ENCODE measurements at regions not wholly inside any gene's neighbourhood (a gene's known extent, or its start where the extent isn't known, plus 50 kb on each side); places are given as distances from the start of the nearest gene placed in this dataset.

DNA sequence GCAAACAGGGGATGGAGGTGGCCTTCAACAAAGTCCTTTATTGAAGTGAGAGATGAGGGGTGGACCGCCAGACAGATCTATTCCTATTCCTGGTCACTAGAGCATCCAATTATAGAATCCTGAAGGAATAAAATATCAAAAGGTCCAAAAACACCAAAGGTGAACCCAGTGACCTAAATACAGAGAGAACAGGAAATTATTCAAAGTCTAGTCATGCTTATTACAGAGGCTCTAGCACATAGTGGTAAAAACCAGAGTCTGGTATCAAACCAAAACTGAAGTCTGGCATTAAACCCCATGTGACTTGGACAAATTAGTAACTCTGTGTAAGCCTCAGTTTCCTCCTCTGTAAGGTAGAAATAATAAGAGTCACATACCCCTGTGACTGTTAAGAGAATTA, 100.5 kb upstream of the SNX2 start:
- in situ Hi-C loops (cut with HindIII; ENCODE audit: low sequenced_read_pairs) = no loop called here
- no peak for DNase-seq (ENCODE audit: low read depth)
- TF ChIP-seq, protein P1, sequence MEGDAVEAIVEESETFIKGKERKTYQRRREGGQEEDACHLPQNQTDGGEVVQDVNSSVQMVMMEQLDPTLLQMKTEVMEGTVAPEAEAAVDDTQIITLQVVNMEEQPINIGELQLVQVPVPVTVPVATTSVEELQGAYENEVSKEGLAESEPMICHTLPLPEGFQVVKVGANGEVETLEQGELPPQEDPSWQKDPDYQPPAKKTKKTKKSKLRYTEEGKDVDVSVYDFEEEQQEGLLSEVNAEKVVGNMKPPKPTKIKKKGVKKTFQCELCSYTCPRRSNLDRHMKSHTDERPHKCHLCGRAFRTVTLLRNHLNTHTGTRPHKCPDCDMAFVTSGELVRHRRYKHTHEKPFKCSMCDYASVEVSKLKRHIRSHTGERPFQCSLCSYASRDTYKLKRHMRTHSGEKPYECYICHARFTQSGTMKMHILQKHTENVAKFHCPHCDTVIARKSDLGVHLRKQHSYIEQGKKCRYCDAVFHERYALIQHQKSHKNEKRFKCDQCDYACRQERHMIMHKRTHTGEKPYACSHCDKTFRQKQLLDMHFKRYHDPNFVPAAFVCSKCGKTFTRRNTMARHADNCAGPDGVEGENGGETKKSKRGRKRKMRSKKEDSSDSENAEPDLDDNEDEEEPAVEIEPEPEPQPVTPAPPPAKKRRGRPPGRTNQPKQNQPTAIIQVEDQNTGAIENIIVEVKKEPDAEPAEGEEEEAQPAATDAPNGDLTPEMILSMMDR (IDR thresholded peaks at IDR 0.05; ENCODE audit: low read depth, low read length, missing control alignments) = no peak
- H3K4me3 ChIP-seq (ENCODE audit: low read depth, low read length) = no peak overlapping the region

DNA sequence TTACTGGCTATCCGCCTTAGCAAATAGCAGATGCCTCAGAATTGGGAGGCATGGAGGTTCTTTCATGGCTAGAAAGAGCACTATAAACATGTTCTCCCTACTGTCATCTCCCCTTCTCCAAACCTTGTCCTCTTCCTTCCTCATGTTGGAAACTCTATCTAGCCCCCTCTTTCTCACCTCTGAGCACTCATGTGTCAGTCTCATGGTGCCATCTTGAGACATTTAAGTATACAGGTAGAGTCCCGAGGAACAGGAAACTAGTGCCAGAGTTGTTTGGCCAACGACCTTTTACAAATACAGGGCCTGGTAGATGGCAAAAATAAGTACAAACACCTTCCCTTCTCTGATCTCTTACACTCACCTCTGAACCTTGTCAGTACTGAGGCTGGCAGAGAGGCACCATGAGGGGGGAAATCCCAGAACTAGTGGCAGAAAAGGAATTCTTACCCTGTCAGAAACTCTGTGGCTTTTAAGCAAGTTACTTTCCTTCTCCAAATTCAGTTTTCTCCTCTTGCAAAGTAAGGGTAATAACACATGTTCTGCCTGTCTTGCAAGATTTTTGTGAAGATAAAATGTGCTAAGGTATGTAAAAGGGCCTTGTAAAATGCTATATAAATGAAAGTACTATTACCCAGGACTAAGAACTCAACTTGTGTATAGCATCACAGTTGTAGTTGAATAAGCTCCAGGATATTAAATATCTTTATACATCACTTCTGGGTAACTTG, 94.1 kb upstream of the SNX2 start:
- DNase-seq (ENCODE audit: low read depth) = no peak
- in situ Hi-C loops (cut with HindIII; ENCODE audit: low sequenced_read_pairs) = no loop called here
- TF ChIP-seq, protein P1 (IDR thresholded peaks at IDR 0.05; ENCODE audit: low read depth, low read length, missing control alignments) = no peak
- no peak overlapping the region for H3K4me3 ChIP-seq (ENCODE audit: low read depth, low read length)

DNA sequence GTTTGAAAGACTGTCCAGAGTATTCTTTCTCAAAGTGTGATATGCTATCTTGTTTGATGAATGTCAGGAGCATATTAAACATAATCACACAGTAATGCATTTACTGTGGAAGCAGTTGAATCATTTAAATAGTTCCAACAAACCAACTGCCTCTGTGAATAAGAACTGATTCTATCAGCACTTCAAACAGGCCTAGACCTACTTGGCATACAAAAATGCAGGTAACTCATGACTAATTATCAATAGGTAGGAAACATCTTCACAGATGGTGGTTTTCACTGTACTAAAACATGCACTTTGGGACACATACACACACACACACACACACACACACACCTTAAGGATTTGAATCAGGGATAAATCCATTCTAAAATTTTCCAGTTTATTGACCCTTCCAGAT, 91.2 kb upstream of the SNX2 start:
- no peak overlapping the region for H3K4me3 ChIP-seq (ENCODE audit: low read depth, low read length)
- in situ Hi-C loops (cut with HindIII; ENCODE audit: low sequenced_read_pairs) = no loop called here
- DNase-seq (ENCODE audit: low read depth) = no peak
- TF ChIP-seq, protein P1 (IDR thresholded peaks at IDR 0.05; ENCODE audit: low read depth, low read length, missing control alignments) = no peak

DNA sequence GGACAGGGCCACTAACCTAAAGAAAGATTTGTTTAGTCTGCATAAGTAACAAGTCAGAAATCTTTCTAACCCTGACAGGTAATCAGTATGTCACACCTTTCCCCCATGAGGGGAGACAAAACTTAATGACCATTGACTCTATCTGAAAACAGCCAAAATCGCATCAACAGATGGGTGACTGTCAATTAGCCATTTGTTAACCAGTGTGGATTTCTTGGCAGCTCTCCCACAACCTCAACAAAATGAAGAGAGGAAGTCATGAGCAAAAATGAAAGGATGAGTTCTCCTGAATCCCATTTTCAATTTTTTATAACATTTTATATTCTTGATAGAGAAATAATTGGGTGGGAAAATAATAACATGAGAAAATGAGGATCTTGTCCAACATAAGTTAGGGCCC, 84.6 kb upstream of the SNX2 start:
- in situ Hi-C loops (cut with HindIII; ENCODE audit: low sequenced_read_pairs) = no loop called here
- TF ChIP-seq, protein P1 (IDR thresholded peaks at IDR 0.05; ENCODE audit: low read depth, low read length, missing control alignments) = no peak
- H3K4me3 ChIP-seq (ENCODE audit: low read depth, low read length) = no peak overlapping the region
- no peak for DNase-seq (ENCODE audit: low read depth)

DNA sequence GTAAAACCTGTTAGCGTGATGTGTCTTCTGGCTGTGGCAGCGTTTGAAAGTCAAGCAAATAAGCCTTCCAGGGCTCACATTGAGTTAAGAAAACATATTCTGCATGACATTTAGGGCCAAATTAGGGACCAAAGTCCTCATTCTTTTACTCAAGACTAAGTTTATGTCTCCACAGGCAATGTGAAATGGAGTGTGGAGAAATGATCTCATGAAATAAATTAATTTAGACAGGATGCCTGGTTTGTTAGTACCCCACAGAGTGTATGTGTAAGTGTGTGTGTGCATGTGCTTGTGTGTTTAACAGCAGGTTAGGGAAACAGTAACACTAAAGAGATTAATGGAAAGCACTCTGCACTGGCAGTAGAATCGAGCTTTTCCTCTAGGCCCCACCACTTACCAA, 82.9 kb upstream of the SNX2 start:
- in situ Hi-C loops (cut with HindIII; ENCODE audit: low sequenced_read_pairs) = no loop called here
- no peak for DNase-seq (ENCODE audit: low read depth)

DNA sequence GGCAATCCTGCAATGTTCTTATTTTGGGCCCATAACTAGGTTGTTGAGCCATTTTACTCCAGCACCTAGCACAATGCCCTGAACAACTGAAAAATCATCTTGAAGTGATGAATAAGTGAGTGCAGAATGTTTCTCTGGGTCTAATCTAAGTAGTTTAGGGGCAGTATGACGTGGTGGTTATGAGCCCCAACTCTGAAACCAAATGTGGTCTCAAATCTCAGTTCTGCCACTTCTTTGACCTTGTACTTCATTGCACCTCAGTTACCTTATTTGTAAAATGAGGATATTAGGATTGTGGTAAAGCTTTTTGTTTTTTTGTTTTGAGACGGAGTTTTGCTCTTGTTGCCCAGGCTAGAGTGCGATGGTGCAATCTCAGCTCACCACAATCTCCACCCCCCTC, 80.9 kb upstream of the SNX2 start:
- TF ChIP-seq, protein P1 (IDR thresholded peaks at IDR 0.05; ENCODE audit: low read depth, low read length, missing control alignments) = no peak
- in situ Hi-C loops (cut with HindIII; ENCODE audit: low sequenced_read_pairs) = no loop called here
- no peak for DNase-seq (ENCODE audit: low read depth)
- H3K4me3 ChIP-seq (ENCODE audit: low read depth, low read length) = no peak overlapping the region

More for the DNA sequence above, 82.9 kb upstream of the SNX2 start:
- TF ChIP-seq, protein P1 (IDR thresholded peaks at IDR 0.05; ENCODE audit: low read depth, low read length, missing control alignments) = no peak
- H3K4me3 ChIP-seq (ENCODE audit: low read depth, low read length) = no peak overlapping the region

Data from astrocyte of the cerebellum (primary cell).